PC-9 (cell line): ENCODE measurements at regions not wholly inside any gene's neighbourhood (a gene's known extent, or its start where the extent isn't known, plus 50 kb on each side); places are given as distances from the start of the nearest gene placed in this dataset.

ENCODE experiments used
- BruUV-seq: library from RNA; stranded (reverse); fragments of 400-500 nt; replicated peaks from 2 replicates; lab custom pipeline; 2021; lab: Mats Ljungman, UMichigan
- CTCF ChIA-PET: fragments of 300-600 bp; sonication (Branson Sonifier 250); formaldehyde crosslinking; loops from one replicate; lab custom pipeline; 2022; ENCODE audit warnings: antibody characterized with exemption; lab: Charles Lee
- POLR2A ChIA-PET: fragments of 300-600 bp; sonication (Branson Sonifier 250); formaldehyde crosslinking; loops from one replicate; lab custom pipeline; 2022; ENCODE audit warnings: antibody characterized with exemption; ENCODE audit not compliant: unreplicated experiment; lab: Charles Lee
- DNase-seq, 2 experiments: peaks; one replicate each; pipeline versions ENCODE4 v3.0.0 to v3.0.0-alpha.2; 2015 to 2022; ENCODE audit warnings: mixed read lengths in 1 of 2
- H2AFZ ChIP-seq: fragments of 200-600 bp; sonication (generic); 2 replicates; pipeline ENCODE4 v1.8.1; 2017; ENCODE audit warnings: antibody characterized with exemption
- H3F3A ChIP-seq: fragments of 200-600 bp; sonication (generic); 2 replicates; pipeline ENCODE4 v1.8.1; 2017; ENCODE audit warnings: antibody characterized with exemption, mild to moderate bottlenecking, low read depth; ENCODE audit not compliant: insufficient read depth
- H3K27ac ChIP-seq: fragments of 200-600 bp; sonication (generic); 2 replicates; pipeline ENCODE4 v1.6.1; 2016; ENCODE audit warnings: mixed run types
- H3K27me3 ChIP-seq: fragments of 200-600 bp; sonication (generic); 2 replicates; pipeline ENCODE4 v1.6.1; 2016; ENCODE audit warnings: low read depth, mixed run types; ENCODE audit not compliant: insufficient read depth
- H3K36me3 ChIP-seq: fragments of 200-600 bp; sonication (generic); 2 replicates; pipeline ENCODE4 v1.6.1; 2016; ENCODE audit warnings: low read depth, mixed run types
- H3K4me1 ChIP-seq: fragments of 200-600 bp; sonication (generic); replicated peaks from 2 replicates; pipeline ENCODE4 v1.6.1; 2016; ENCODE audit warnings: mixed run types; ENCODE audit not compliant: insufficient read depth
- H3K4me2 ChIP-seq: fragments of 200-600 bp; sonication (generic); 2 replicates; pipeline ENCODE4 v1.6.1; 2017; ENCODE audit warnings: mixed run types
- H3K4me3 ChIP-seq: fragments of 200-600 bp; sonication (generic); 2 replicates; pipeline ENCODE4 v1.6.1; 2016; ENCODE audit warnings: mixed run types
- H3K79me2 ChIP-seq: fragments of 200-600 bp; sonication (generic); 2 replicates; pipeline ENCODE4 v1.6.1; 2017; ENCODE audit warnings: low read depth, mixed run types
- H3K9me2 ChIP-seq: fragments of 200-600 bp; sonication (generic); 2 replicates; pipeline ENCODE4 v1.8.1; 2017; ENCODE audit warnings: mild to moderate bottlenecking; ENCODE audit not compliant: insufficient read depth
- H3K9me3 ChIP-seq: fragments of 200-600 bp; sonication (generic); 2 replicates; pipeline ENCODE4 v1.8.1; 2016; ENCODE audit warnings: low read depth; ENCODE audit not compliant: insufficient read depth
- H4K20me1 ChIP-seq: fragments of 200-600 bp; sonication (generic); 2 replicates; pipeline ENCODE4 v1.8.1; 2017; ENCODE audit not compliant: insufficient read depth
- CTCF ChIP-seq: fragments of 200-600 bp; sonication (generic); conservative IDR thresholded peaks from 2 replicates; pipeline ENCODE4 v1.6.1; 2017; ENCODE audit warnings: mixed run types, antibody characterized with exemption, mild to moderate bottlenecking, moderate library complexity
- EZH2 ChIP-seq: fragments of 200-600 bp; sonication (generic); IDR thresholded peaks from 2 replicates; pipeline ENCODE4 v1.8.0; 2017; ENCODE audit warnings: antibody characterized with exemption, low read depth
- intact Hi-C: fragments of 100-400 bp; cut with micrococcal nuclease; formaldehyde crosslinking; loops from one replicate; pipeline ENCODE4 v1.10.0; 2022; ENCODE audit not compliant: unreplicated experiment

- DNase-seq = no peak
- H3K4me3 ChIP-seq = no peak overlapping the region
- CTCF ChIA-PET = no interaction called here
- no peaks in the 10 kb centered on the region for H4K20me1 ChIP-seq
- no peaks in the 10 kb centered on the region for H3K9me3 ChIP-seq
- intact Hi-C loops = no loop called here
- H3K4me1 ChIP-seq = peaks cover 7% of the 10 kb centered on the region
- H3K4me2 ChIP-seq = no peak overlapping the region
- TF ChIP-seq EZH2 (no peak), CTCF (no peak)
- H3K27me3 ChIP-seq = no peaks in the 10 kb centered on the region
- no peaks in the 10 kb centered on the region for H3K36me3 ChIP-seq
- no peaks in the 10 kb centered on the region for H3K79me2 ChIP-seq
- no peaks in the 10 kb centered on the region for H3K9me2 ChIP-seq
- H3F3A ChIP-seq = no peaks in the 10 kb centered on the region
- BruUV-seq = no TSS peak
- POLR2A ChIA-PET = no interaction called here
- H2AFZ ChIP-seq = no peak overlapping the region
- H3K27ac ChIP-seq = no peak overlapping the region
Observed at GRCh38 chr17:27233059-27233458, 60.9 kb upstream of the WSB1 start.

GRCh38 chr17:27233776-27234175, 60.1 kb upstream of the WSB1 start:
- no TSS peak for BruUV-seq
- CTCF ChIA-PET = interaction anchor here (0.6 kb wide), 1 partner anchor 369 kb away, joined by 3 read pairs; no protein-coding TSS in a partner anchor
- Histone ChIP-seq H3K9me2 (no peaks in the 10 kb centered on the region), H3K79me2 (no peaks in the 10 kb centered on the region), H3K36me3 (no peaks in the 10 kb centered on the region), H2AFZ (no peak overlapping the region), H3F3A (no peaks in the 10 kb centered on the region), H3K4me2 (no peak overlapping the region), H3K27me3 (no peaks in the 10 kb centered on the region), H3K4me3 (no peak overlapping the region), H3K9me3 (no peaks in the 10 kb centered on the region), H4K20me1 (no peaks in the 10 kb centered on the region), H3K4me1 (peaks cover 7% of the 10 kb centered on the region), H3K27ac (no peak overlapping the region)
- intact Hi-C loops = no loop called here
- TF ChIP-seq CTCF (no peak), EZH2 (no peak)
- POLR2A ChIA-PET = no interaction called here
- DNase-seq = no peak

- CTCF ChIA-PET = interaction anchor here (0.6 to 2.4 kb wide), 12 partner anchors 30 to 418 kb away, joined by 3 to 11 read pairs (median 4); no protein-coding TSS in a partner anchor
- Histone ChIP-seq H3K36me3 (no peaks in the 10 kb centered on the region), H3F3A (peaks cover 11% of the 10 kb centered on the region), H3K4me2 (0 out of 2 replicates have a peak overlapping the region, but pooled peaks have one; percentile 9), H3K9me3 (no peaks in the 10 kb centered on the region), H3K79me2 (no peaks in the 10 kb centered on the region), H3K27ac (no peak overlapping the region), H3K4me1 (peaks cover 34% of the 10 kb centered on the region), H3K4me3 (no peak overlapping the region), H2AFZ (no peak overlapping the region), H4K20me1 (no peaks in the 10 kb centered on the region), H3K9me2 (no peaks in the 10 kb centered on the region), H3K27me3 (no peaks in the 10 kb centered on the region)
- intact Hi-C loops = loop anchor here (1.0 to 5.0 kb wide), 4 partner anchors 40 to 415 kb away; no protein-coding TSS in a partner anchor
- peak; percentile 61 to 68 for DNase-seq
- POLR2A ChIA-PET = no interaction called here
- BruUV-seq = no TSS peak
- no peak for TF ChIP-seq EZH2
- TF ChIP-seq CTCF = peak; percentile 93
Observed at GRCh38 chr17:27236717-27237315, 57.1 kb upstream of the WSB1 start.
